Keratinocyte (primary cell): ENCODE measurements at regions not wholly inside any gene's neighbourhood (a gene's known extent, or its start where the extent isn't known, plus 50 kb on each side); places are given as distances from the start of the nearest gene placed in this dataset.

ENCODE experiments used
- CTCF ChIP-seq, 3 experiments: IDR thresholded peaks in 1 of 3; conservative IDR thresholded peaks in 1 of 3; optimal IDR thresholded peaks in 1 of 3; 2 replicates in 2 of 3; 3 replicates in 1 of 3; pipeline versions ENCODE3 to v1.5.1; 2011; ENCODE audit warnings: low read length in 3 of 3, mild to moderate bottlenecking in 3 of 3, moderate library complexity in 2 of 3, control low read depth in 1 of 3, inconsistent platforms in 1 of 3; ENCODE audit not compliant: insufficient read depth in 2 of 3; ENCODE audit errors: extremely low read depth in 1 of 3
- EZH2 ChIP-seq: IDR thresholded peaks from one replicate; pipeline ENCODE4 v1.6.1; 2012; ENCODE audit warnings: inconsistent platforms, mild to moderate bottlenecking, low read length, moderate library complexity

GRCh38 chr2:106997204-106997603 lies 111.2 kb upstream of the ST6GAL2 start:
- no peak for TF ChIP-seq CTCF (optimal IDR thresholded peaks at IDR 0.05 in 1 of 3, IDR thresholded peaks at IDR 0.05 in 1 of 3, conservative IDR thresholded peaks at IDR 0.05 in 1 of 3; ENCODE audit: extremely low read depth in 1 of 3, insufficient read depth in 2 of 3, low read length in 3 of 3)
- TF ChIP-seq EZH2: no peak
